ENCODE measurements at regions not wholly inside any gene's neighbourhood (a gene's known extent, or its start where the extent isn't known, plus 50 kb on each side); places are given as distances from the start of the nearest gene placed in this dataset.

- POLR2A ChIA-PET: interaction anchor here (0.6 kb wide), 1 partner anchor 14 kb away, joined by 3 read pairs; no protein-coding TSS in a partner anchor
- H3K4me1 ChIP-seq (ENCODE audit: insufficient read depth, low read length, poor library complexity, severe bottlenecking): no peaks in the 10 kb centered on the region
- CTCF ChIA-PET (ENCODE audit: unreplicated experiment): no interaction called here
- intact Hi-C loops (cut with micrococcal nuclease; ENCODE audit: unreplicated experiment): no loop called here
- H3K79me2 ChIP-seq (ENCODE audit: insufficient read depth, low read depth, low read length): no peaks in the 10 kb centered on the region
- TF ChIP-seq CTCF (conservative IDR thresholded peaks at IDR 0.05; ENCODE audit: low read length): no peak
- no peak for TF ChIP-seq EZH2phosphoT487 (IDR thresholded peaks at IDR 0.05; ENCODE audit: borderline replicate concordance, low read depth, low read length)
- H2AFZ ChIP-seq (ENCODE audit: low read length): no peak overlapping the region
- no TSS peak for BruUV-seq (replicated peaks)
- H3K4me3 ChIP-seq (ENCODE audit: low read depth, low read length, poor library complexity, severe bottlenecking): no peak overlapping the region
- H3K9me3 ChIP-seq (ENCODE audit: low read length): no peaks in the 10 kb centered on the region
- H3K4me2 ChIP-seq (ENCODE audit: low read length): no peak overlapping the region
- no peak overlapping the region for H3K27ac ChIP-seq (ENCODE audit: low read depth, low read length, poor library complexity, severe bottlenecking)
- H3K36me3 ChIP-seq (ENCODE audit: insufficient read depth, low read length): no peaks in the 10 kb centered on the region
- H4K20me1 ChIP-seq (ENCODE audit: insufficient read depth, low read length): no peaks in the 10 kb centered on the region
- no peaks in the 10 kb centered on the region for H3K9me2 ChIP-seq (ENCODE audit: insufficient read depth, low read length)
- DNase-seq (ENCODE audit: low spot score): no peak
Observed at GRCh38 chr3:160047876-160048275, 59.2 kb downstream of the IL12A start.

- no peak overlapping the region for H2AFZ ChIP-seq (ENCODE audit: low read length)
- intact Hi-C loops (cut with micrococcal nuclease; ENCODE audit: unreplicated experiment): no loop called here
- DNase-seq (ENCODE audit: low spot score): no peak
- TF ChIP-seq EZH2phosphoT487 (IDR thresholded peaks at IDR 0.05; ENCODE audit: borderline replicate concordance, low read depth, low read length): no peak
- no TSS peak for BruUV-seq (replicated peaks)
- ChIA-PET CTCF (ENCODE audit: unreplicated experiment) (no interaction called here), POLR2A (interaction anchor here (0.6 kb wide), 1 partner anchor 353 kb away, joined by 3 read pairs; no protein-coding TSS in a partner anchor)
- no peaks in the 10 kb centered on the region for H3K9me3 ChIP-seq (ENCODE audit: low read length)
- no peak overlapping the region for H3K4me3 ChIP-seq (ENCODE audit: low read depth, low read length, poor library complexity, severe bottlenecking)
- no peaks in the 10 kb centered on the region for H3K36me3 ChIP-seq (ENCODE audit: insufficient read depth, low read length)
- H3K27ac ChIP-seq (ENCODE audit: low read depth, low read length, poor library complexity, severe bottlenecking): no peak overlapping the region
- H3K79me2 ChIP-seq (ENCODE audit: insufficient read depth, low read depth, low read length): no peaks in the 10 kb centered on the region
- H3K4me1 ChIP-seq (ENCODE audit: insufficient read depth, low read length, poor library complexity, severe bottlenecking): no peaks in the 10 kb centered on the region
- no peaks in the 10 kb centered on the region for H4K20me1 ChIP-seq (ENCODE audit: insufficient read depth, low read length)
- H3K9me2 ChIP-seq (ENCODE audit: insufficient read depth, low read length): no peaks in the 10 kb centered on the region
- no peak overlapping the region for H3K4me2 ChIP-seq (ENCODE audit: low read length)
Observed at GRCh38 chr3:160049038-160049437, 60.4 kb downstream of the IL12A start.

GRCh38 chr3:160049565-160049964 is 60.9 kb downstream of the IL12A start:
- Histone ChIP-seq H2AFZ (ENCODE audit: low read length) (no peak overlapping the region), H3K4me2 (ENCODE audit: low read length) (no peak overlapping the region), H3K4me1 (ENCODE audit: insufficient read depth, low read length, poor library complexity, severe bottlenecking) (no peaks in the 10 kb centered on the region), H3K4me3 (ENCODE audit: low read depth, low read length, poor library complexity, severe bottlenecking) (no peak overlapping the region), H3K9me3 (ENCODE audit: low read length) (no peaks in the 10 kb centered on the region), H3K9me2 (ENCODE audit: insufficient read depth, low read length) (no peaks in the 10 kb centered on the region), H3K27ac (ENCODE audit: low read depth, low read length, poor library complexity, severe bottlenecking) (no peak overlapping the region), H4K20me1 (ENCODE audit: insufficient read depth, low read length) (no peaks in the 10 kb centered on the region), H3K79me2 (ENCODE audit: insufficient read depth, low read depth, low read length) (no peaks in the 10 kb centered on the region), H3K36me3 (ENCODE audit: insufficient read depth, low read length) (no peaks in the 10 kb centered on the region)
- DNase-seq (ENCODE audit: low spot score): no peak
- no TSS peak for BruUV-seq (replicated peaks)
- intact Hi-C loops (cut with micrococcal nuclease; ENCODE audit: unreplicated experiment): no loop called here
- CTCF ChIA-PET (ENCODE audit: unreplicated experiment): no interaction called here
- POLR2A ChIA-PET: no interaction called here
- no peak for TF ChIP-seq EZH2phosphoT487 (IDR thresholded peaks at IDR 0.05; ENCODE audit: borderline replicate concordance, low read depth, low read length)
- TF ChIP-seq CTCF (conservative IDR thresholded peaks at IDR 0.05; ENCODE audit: low read length): no peak
